ENCODE measurements at regions not wholly inside any gene's neighbourhood (a gene's known extent, or its start where the extent isn't known, plus 50 kb on each side); places are given as distances from the start of the nearest gene placed in this dataset.

DNA sequence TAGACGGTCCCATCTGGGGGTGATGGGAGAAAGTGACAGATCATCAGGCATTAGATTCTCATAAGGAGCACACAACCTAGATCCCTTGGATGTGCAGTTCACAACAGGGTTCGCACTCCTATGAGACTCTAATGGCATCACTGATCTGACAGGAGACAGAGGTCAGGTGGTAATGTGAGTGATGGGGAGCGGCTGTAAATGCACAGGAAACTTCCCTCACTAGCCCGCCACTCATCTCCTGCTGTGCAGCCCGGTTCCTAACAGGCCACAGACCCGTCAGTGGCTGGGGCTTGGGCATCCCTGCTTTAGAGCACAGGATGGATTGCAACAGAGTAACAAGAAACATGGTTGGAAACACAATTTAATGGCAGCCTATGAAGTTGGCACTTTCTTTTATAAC is 172.6 kb upstream of the VCX3A start:
- DNase-seq (ENCODE audit: low read depth in 4 of 4, low spot score in 3 of 4), result no peak

DNA sequence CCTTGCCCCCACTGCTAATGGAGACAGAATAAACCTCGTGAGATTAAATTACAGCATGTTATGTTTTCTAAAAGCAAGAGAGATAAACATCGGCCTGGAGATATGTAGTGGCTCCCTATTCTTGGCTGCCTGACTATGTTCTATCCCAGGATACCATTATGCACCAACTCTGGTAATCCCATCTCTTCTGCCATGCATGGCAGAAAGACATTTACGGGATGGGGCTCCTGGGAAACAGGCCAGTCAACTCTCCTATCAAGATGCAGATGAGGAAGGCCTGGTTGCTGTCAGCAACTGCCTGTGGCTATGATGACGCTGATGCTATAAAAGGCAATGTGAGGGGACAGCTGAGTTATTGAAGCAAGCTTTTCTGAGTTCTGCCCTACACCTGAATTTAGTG is 166.2 kb upstream of the VCX3A start:
- no peak for DNase-seq (ENCODE audit: low read depth in 4 of 4, low spot score in 3 of 4)

DNA sequence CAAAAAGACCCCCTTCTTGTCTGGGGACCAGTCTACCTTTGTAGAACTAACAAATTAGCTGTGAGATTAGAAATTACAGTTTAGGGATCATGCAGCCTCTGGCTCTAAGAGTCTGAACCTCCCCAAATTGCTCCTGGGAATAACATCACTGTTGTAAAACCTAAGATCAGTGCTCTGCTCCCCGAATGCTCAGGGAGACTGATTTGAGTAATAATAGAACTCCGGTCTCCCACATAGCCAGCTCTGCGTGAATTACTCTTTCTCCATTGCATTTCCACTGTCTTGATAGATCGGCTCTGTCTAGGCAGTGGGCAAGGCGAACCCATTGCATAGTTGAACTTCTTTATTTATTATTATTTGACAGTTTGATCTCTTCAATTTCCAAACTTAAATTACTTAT is 160.8 kb upstream of the VCX3A start:
- DNase-seq (ENCODE audit: low read depth in 4 of 4, low spot score in 3 of 4), result no peak

DNA sequence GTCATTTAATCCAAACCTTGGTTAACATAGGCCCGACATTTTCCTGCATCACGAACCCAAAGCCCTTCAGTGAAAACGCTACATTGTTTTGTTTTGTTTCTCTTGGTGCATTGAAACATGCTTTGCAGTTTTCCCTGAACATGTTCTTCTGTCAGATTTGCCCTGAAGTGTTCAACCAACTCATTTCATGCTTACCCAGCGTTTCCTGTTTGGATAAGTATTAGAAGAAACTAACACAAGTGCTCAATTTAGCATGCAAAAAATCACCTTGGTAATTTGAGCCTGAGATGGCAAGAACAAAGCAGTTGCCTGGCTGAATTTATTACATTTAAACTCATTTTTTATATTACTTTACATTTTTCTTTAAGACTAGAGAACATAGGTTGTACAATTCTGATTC is 160.1 kb upstream of the VCX3A start:
- DNase-seq (ENCODE audit: low read depth in 4 of 4, low spot score in 3 of 4), result no peak

GRCh38 chrX:6694221-6694620 is 159.3 kb upstream of the VCX3A start:
- DNase-seq (ENCODE audit: low read depth in 4 of 4, low spot score in 3 of 4), result no peak

- DNase-seq (ENCODE audit: low read depth in 4 of 4, low spot score in 3 of 4), result no peak
Measured at GRCh38 chrX:6693051-6693450, 158.1 kb upstream of the VCX3A start.

- no peak for DNase-seq (ENCODE audit: low read depth in 4 of 4, low spot score in 3 of 4)
Measured at GRCh38 chrX:6685489-6685888, 150.6 kb upstream of the VCX3A start.

- no peak for DNase-seq (ENCODE audit: low read depth in 4 of 4, low spot score in 3 of 4)
Measured at GRCh38 chrX:6683353-6683752, 148.4 kb upstream of the VCX3A start.

GRCh38 chrX:6681521-6682145 is 146.7 kb upstream of the VCX3A start:
- no peak for DNase-seq (ENCODE audit: low read depth in 4 of 4, low spot score in 3 of 4)

DNA sequence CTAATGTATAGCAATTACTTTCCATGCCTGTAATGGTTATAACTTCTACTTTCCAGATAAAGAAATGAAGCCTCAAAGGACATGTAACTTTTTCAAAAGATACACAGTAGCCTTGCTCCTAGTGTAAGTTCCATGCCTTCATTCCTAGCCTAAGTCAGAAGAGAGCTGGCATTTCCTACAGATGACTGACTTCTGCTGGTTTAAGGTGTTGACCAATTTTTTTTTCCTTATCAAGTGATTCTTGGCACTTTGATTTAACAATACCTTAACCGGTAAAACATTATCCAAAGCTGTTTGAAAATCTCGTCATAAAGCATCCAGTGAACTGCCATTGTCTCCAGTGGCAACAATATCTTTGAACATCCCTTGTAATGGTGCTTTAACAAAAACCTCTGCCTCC is 145.1 kb upstream of the VCX3A start:
- no peak for DNase-seq (ENCODE audit: low read depth in 4 of 4, low spot score in 3 of 4)

DNA sequence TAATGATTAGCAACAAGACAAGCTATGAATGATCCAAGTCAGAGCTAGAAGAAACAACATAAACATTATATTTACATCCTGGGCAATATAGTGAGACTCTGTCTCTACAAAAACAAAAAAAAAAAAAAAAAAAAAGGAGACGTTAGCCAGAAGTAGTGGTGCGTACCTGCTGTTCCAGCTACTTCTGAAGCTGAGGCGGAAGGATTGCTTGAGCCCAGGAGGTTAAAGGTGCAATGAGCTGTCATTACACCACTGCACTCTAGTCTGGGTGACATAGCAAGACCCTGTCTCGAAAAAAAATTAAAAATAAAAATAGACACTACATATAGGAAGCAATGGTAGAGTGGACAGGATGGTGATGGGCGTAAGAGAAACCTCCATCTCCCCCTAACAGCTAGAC is 144.6 kb upstream of the VCX3A start:
- DNase-seq (ENCODE audit: low read depth in 4 of 4, low spot score in 3 of 4), result no peak

DNA sequence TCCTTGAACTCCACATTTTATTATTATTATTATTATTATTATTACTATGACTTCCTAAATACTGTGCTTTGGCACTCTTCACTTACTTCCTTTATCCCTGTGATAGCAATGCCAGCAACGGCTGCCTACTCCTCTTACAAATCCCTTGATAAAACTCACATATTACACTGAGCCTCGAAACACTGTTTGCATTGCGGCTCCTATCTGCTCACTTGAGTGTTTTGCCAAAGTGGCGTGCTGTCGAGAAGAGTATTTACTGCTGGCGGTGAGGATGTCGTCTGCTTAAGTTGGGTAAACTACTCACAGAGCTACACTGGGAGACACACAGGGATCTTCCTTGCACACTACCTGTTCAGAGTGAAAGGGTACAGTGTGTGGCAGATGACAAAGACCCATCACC is 143.4 kb upstream of the VCX3A start:
- no peak for DNase-seq (ENCODE audit: low read depth in 4 of 4, low spot score in 3 of 4)

DNA sequence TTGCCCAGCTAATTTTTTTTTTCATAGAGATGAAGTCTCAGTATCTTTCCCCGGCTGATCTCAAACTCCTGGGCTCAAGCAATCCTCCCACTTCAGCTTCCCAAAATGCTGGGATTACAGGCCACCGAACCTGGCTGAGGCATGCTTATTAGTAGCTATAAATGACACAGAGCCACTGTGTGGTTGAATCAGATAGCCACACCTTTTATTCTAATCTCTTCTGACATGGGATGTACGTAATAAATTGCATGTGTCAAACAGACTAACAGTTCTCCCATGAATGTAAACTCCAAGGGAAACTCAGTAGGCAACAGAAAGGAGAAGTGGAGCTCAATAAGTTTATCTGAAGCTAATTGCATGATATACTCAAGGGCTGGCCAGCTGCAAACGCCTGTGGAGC is 139.8 kb upstream of the VCX3A start:
- no peak for DNase-seq (ENCODE audit: low read depth in 4 of 4, low spot score in 3 of 4)

- DNase-seq (ENCODE audit: low read depth in 4 of 4, low spot score in 3 of 4), result no peak
Measured at GRCh38 chrX:6667048-6667768, 132.3 kb upstream of the VCX3A start.

DNA sequence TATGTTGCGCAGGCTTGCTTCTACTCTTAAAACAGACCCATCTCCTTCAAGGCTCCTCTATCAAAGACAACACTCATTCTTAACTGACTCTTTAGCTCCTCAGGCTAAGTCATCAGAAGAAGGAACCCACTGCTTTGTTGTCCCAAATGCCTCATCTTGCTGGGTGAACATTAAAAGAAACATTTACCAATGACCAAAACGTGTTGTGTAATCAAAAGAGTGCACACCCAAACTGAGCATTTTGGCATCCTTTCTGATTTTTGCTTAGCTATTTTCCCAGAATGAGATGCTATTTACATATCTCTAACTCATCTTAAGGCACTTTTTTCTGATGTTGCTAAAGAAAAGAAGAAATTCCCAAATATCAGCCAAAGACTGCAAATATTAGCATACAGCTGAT is 131.7 kb upstream of the VCX3A start:
- no peak for DNase-seq (ENCODE audit: low read depth in 4 of 4, low spot score in 3 of 4)

- no peak for DNase-seq (ENCODE audit: low read depth in 4 of 4, low spot score in 3 of 4)
Measured at GRCh38 chrX:6661736-6662135, 126.8 kb upstream of the VCX3A start.

DNA sequence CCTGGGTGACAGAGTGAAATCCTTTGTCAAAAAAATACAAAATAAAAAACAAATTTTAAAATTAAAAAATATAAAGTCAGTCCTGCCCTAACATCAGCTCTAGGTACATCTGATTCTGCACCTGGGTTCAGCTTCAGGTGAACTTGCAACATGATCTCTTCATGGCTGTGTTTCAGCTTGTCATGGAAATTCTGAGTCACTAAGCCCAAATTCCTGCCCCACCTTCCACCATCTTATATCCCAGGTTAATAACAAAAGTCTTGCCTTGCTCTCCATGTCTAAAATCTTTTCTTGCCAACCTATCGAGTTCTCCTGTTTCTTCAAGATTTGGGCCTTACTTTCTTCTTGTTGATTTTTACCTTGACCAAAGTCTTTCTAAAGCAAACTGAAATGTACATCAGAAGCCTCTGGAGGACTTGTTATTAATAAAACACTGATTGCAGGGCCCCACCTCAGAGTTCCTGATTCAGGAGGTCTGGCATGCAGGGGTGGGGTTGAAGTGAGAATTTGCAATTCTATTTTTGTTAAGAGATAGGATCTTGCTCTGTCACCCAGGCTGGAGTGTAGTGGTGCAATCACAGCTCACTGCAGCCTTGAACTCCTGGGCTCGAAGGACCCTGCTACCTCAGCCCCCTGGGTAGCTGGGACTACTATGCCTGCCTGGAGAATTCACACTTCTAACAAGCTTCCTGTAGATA is 125.8 kb upstream of the VCX3A start:
- DNase-seq (ENCODE audit: low read depth in 4 of 4, low spot score in 3 of 4), result no peak

DNA sequence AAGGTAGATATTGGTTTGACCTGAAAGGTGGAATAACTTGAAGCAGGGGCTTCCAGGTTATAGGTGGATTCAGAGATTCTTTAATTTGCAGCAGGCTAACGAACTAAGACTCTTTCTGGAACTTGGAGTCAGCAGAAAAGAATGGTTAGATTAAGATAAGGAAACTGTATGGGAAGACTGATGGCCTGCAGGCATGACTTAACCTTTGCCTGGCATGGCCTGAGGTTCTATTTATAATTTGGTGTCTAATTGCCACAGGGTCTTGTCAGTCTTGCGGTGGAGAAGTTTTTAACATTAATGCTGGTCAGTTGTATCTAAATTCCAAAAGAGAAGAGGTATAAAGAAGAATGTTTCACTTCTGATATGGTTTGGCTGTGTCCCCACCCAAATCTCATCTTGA is 110.3 kb upstream of the VCX3A start:
- DNase-seq (ENCODE audit: low read depth in 4 of 4, low spot score in 3 of 4), result no peak

- DNase-seq (ENCODE audit: low read depth in 4 of 4, low spot score in 3 of 4), result no peak
Measured at GRCh38 chrX:6644411-6644810, 109.5 kb upstream of the VCX3A start.

GRCh38 chrX:6640727-6641126 is 105.8 kb upstream of the VCX3A start:
- no peak for DNase-seq (ENCODE audit: low read depth in 4 of 4, low spot score in 3 of 4)

GRCh38 chrX:6614506-6614905 is 79.6 kb upstream of the VCX3A start:
- no peak for DNase-seq (ENCODE audit: low read depth in 4 of 4, low spot score in 3 of 4)

GRCh38 chrX:6599230-6599860 is 64.4 kb upstream of the VCX3A start:
- no peak for DNase-seq (ENCODE audit: low read depth in 4 of 4, low spot score in 3 of 4)

Data from left renal pelvis (tissue), 4 donors.